GM06990 (cell line): ENCODE measurements at regions not wholly inside any gene's neighbourhood (a gene's known extent, or its start where the extent isn't known, plus 50 kb on each side); places are given as distances from the start of the nearest gene placed in this dataset.
A peak's percentile ranks its signal among the peaks of the same experiment; 100 is the strongest.
"Not testable (repeated sequence)": the region's sequence is repeated elsewhere in the genome, so short reads cannot be mapped to it uniquely, and the experiment has no call there.

ENCODE experiments used
- DNase-seq: peaks from one replicate; pipeline ENCODE4 v3.0.0-alpha.2; 2011; ENCODE audit not compliant: insufficient read length; ENCODE audit errors: extremely low read depth
- H3K27me3 ChIP-seq: replicated peaks from 2 replicates; pipeline ENCODE4 v1.6.0; 2011; ENCODE audit warnings: low read length; ENCODE audit not compliant: control insufficient read depth, insufficient read depth
- H3K36me3 ChIP-seq: 2 replicates; pipeline ENCODE4 v1.5.1; 2011; ENCODE audit warnings: low read length; ENCODE audit not compliant: control insufficient read depth, insufficient read depth
- H3K4me3 ChIP-seq: replicated peaks from 2 replicates; pipeline ENCODE4 v1.5.1; 2011; ENCODE audit warnings: low read depth, mild to moderate bottlenecking, control low read depth, low read length
- CTCF ChIP-seq: IDR thresholded peaks from 2 replicates; pipeline ENCODE4 v1.5.1; 2011; ENCODE audit warnings: low read length, control low read depth, mild to moderate bottlenecking, inconsistent platforms; ENCODE audit not compliant: insufficient read depth, poor library complexity, severe bottlenecking

- Histone ChIP-seq H3K27me3 (no peaks in the 10 kb centered on the region; the same call in 1 of the 2 replicates), H3K4me3 (no peak overlapping the region), H3K36me3 (no peaks in the 10 kb centered on the region)
- DNase-seq: no peak
- TF ChIP-seq CTCF: no peak
Observed at GRCh38 chr2:235105821-235106359, 154.1 kb downstream of the SH3BP4 start.

- peak; percentile 41 for TF ChIP-seq CTCF
Observed at GRCh38 chr2:235106874-235107639, 155.2 kb downstream of the SH3BP4 start.

GRCh38 chr2:235107640-235107951, 155.8 kb downstream of the SH3BP4 start:
- H3K36me3 ChIP-seq: no peaks in the 10 kb centered on the region
- H3K4me3 ChIP-seq: no peak overlapping the region
- DNase-seq: no peak
- no peaks in the 10 kb centered on the region; the same call in 1 of the 2 replicates for H3K27me3 ChIP-seq
- TF ChIP-seq CTCF: no peak

More at GRCh38 chr2:235106874-235107639, 155.2 kb downstream of the SH3BP4 start:
- no peaks in the 10 kb centered on the region for H3K36me3 ChIP-seq
- DNase-seq: no peak
- H3K27me3 ChIP-seq: no peaks in the 10 kb centered on the region; the same call in 1 of the 2 replicates
- H3K4me3 ChIP-seq: no peak overlapping the region

GRCh38 chr2:235109561-235109960, 157.7 kb downstream of the SH3BP4 start:
- H3K27me3 ChIP-seq, H3K4me3 ChIP-seq, H3K36me3 ChIP-seq, DNase-seq: not testable (repeated sequence)

- TF ChIP-seq CTCF: no peak
Observed at GRCh38 chr2:235112365-235112764, 160.5 kb downstream of the SH3BP4 start.

GRCh38 chr2:235113854-235114253, 162.0 kb downstream of the SH3BP4 start:
- no peak overlapping the region for H3K4me3 ChIP-seq
- DNase-seq: no peak
- H3K27me3 ChIP-seq: no peaks in the 10 kb centered on the region
- no peaks in the 10 kb centered on the region for H3K36me3 ChIP-seq
- TF ChIP-seq CTCF: no peak

More at GRCh38 chr2:235112365-235112764, 160.5 kb downstream of the SH3BP4 start:
- no peak overlapping the region for H3K4me3 ChIP-seq
- DNase-seq: no peak
- no peaks in the 10 kb centered on the region for H3K27me3 ChIP-seq
- H3K36me3 ChIP-seq: no peaks in the 10 kb centered on the region
